Liver (tissue), 8 donors: ENCODE measurements at regions not wholly inside any gene's neighbourhood (a gene's known extent, or its start where the extent isn't known, plus 50 kb on each side); places are given as distances from the start of the nearest gene placed in this dataset.
"Not testable (repeated sequence)": the region's sequence is repeated elsewhere in the genome, so short reads cannot be mapped to it uniquely, and the experiment has no call there.

ENCODE experiments used
- DNase-seq: peaks from one replicate; pipeline ENCODE4 v3.0.0-alpha.2; 2017; ENCODE audit warnings: low spot score
- H3K27ac ChIP-seq, 2 donors: one replicate each; pipeline ENCODE4 v1.7.0; 2013; ENCODE audit warnings: inconsistent platforms in 2 of 2, low read length in 2 of 2, control low read depth in 1 of 2, low read depth in 1 of 2, mild to moderate bottlenecking in 1 of 2
- H3K27me3 ChIP-seq, 4 donors: one replicate each; pipeline versions ENCODE4 v1.6.1 to v1.7.0; 2013; ENCODE audit warnings: low read length in 3 of 4, inconsistent platforms in 1 of 4, mild to moderate bottlenecking in 1 of 4, moderate library complexity in 1 of 4; ENCODE audit not compliant: control insufficient read depth in 4 of 4, insufficient read depth in 4 of 4
- H3K36me3 ChIP-seq, 4 donors: one replicate each; pipeline versions ENCODE4 v1.6.1 to v1.7.0; 2013; ENCODE audit warnings: low read length in 3 of 4, mild to moderate bottlenecking in 3 of 4, low read depth in 1 of 4, moderate library complexity in 1 of 4; ENCODE audit not compliant: control insufficient read depth in 4 of 4, insufficient read depth in 3 of 4
- H3K4me1 ChIP-seq, 4 donors: one replicate each; pipeline versions ENCODE4 v1.6.1 to v1.7.0; 2013; ENCODE audit warnings: low read length in 3 of 4, mild to moderate bottlenecking in 3 of 4, moderate library complexity in 1 of 4; ENCODE audit not compliant: control insufficient read depth in 4 of 4, insufficient read depth in 4 of 4
- H3K4me3 ChIP-seq, 3 donors: one replicate each; pipeline versions ENCODE4 v1.6.1 to v1.7.0; 2013; ENCODE audit warnings: low read length in 3 of 3, control low read depth in 1 of 3, low read depth in 1 of 3, mild to moderate bottlenecking in 1 of 3
- H3K9ac ChIP-seq, 2 donors: one replicate each; pipeline ENCODE4 v1.7.0; 2013; ENCODE audit warnings: low read length in 2 of 2, mild to moderate bottlenecking in 2 of 2, moderate library complexity in 2 of 2, control low read depth in 1 of 2, low read depth in 1 of 2
- H3K9me3 ChIP-seq, 4 donors: one replicate each; pipeline versions ENCODE4 v1.6.1 to v1.7.0; 2013; ENCODE audit warnings: low read length in 3 of 4; ENCODE audit not compliant: control insufficient read depth in 4 of 4
- EGR1 ChIP-seq, 2 donors: IDR thresholded peaks; 2 replicates each; pipeline ENCODE4 v1.6.1; 2016 to 2018; ENCODE audit warnings: antibody characterized with exemption in 2 of 2, low read depth in 2 of 2
- FOXA1 ChIP-seq: IDR thresholded peaks from 2 replicates; pipeline ENCODE4 v1.6.1; 2016; ENCODE audit warnings: antibody characterized with exemption
- HNF4A ChIP-seq, 2 donors: conservative IDR thresholded peaks; 2 replicates each; pipeline ENCODE4 v1.6.1; 2016; ENCODE audit warnings: antibody characterized with exemption in 2 of 2, mild to moderate bottlenecking in 2 of 2
- JUND ChIP-seq, 2 donors: IDR thresholded peaks; 2 replicates each; pipeline ENCODE4 v1.6.1; 2016; ENCODE audit warnings: antibody characterized with exemption in 2 of 2
- SP1 ChIP-seq: IDR thresholded peaks from 2 replicates; pipeline ENCODE4 v1.6.1; 2018; ENCODE audit warnings: antibody characterized with exemption, mild to moderate bottlenecking
- TAF1 ChIP-seq: conservative IDR thresholded peaks from 2 replicates; pipeline ENCODE4 v1.6.1; 2016; ENCODE audit warnings: antibody characterized with exemption, mild to moderate bottlenecking
- YY1 ChIP-seq: IDR thresholded peaks from 2 replicates; pipeline ENCODE4 v1.6.1; 2016; ENCODE audit warnings: antibody characterized with exemption, mild to moderate bottlenecking
- WGBS: extraction: QIAGEN DNeasy Blood & Tissue Kit; methylation state at CpG from one replicate; pipeline ENCODE4 v1.1.7; 2013; 5-methylcytosine and 5-hydroxymethylcytosine counted together
- TF ChIP-seq, protein P1 (sequence below): IDR thresholded peaks from 2 replicates; pipeline ENCODE4 v1.6.1; 2016; ENCODE audit warnings: antibody characterized with exemption
- TF ChIP-seq, protein P2 (sequence below): fragments of 150-350 bp; IDR thresholded peaks from 2 replicates; pipeline ENCODE4 v1.5.1; 2017; ENCODE audit warnings: improper control_type of control experiment, low read depth, low read length; ENCODE audit not compliant: missing input control
- TF ChIP-seq, protein P3 (sequence below): IDR thresholded peaks from 2 replicates; pipeline ENCODE4 v1.6.1; 2016; ENCODE audit warnings: antibody characterized with exemption, mild to moderate bottlenecking
- TF ChIP-seq, protein P4 (sequence below): IDR thresholded peaks from 2 replicates; pipeline ENCODE4 v1.6.1; 2016; ENCODE audit warnings: antibody characterized with exemption
- donor health status: healthy.
- donor health status: healthy.
- donor health status: healthy.
- donor health status: healthy.
- donor health status: healthy.

DNA sequence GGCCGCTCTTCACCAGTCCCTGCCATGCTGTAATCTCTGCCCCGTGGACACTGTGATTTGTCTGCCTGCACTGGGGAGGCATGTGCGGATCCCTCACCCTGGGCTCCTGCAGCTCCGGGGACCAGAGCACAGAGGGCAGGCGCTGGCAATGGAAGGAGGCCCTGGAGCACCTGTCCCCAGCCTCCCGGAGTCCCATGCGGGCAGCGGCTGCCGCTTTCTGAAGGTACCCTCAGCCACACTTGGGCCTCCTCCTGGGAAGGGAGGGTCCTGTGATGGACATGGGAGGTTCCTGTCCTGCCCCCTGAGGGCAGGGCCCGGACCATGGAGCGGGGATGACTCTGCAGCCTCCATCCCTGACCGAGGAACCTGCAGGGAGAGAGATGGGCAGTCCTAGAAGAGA lies 297.4 kb upstream of the SFSWAP start:
- Histone ChIP-seq H3K36me3 (no peaks in the 10 kb centered on the region), H3K27me3 (peaks cover 0 to 2% (median 0%) of the 10 kb centered on the region in 4 donors), H3K4me3 (no peak overlapping the region), H3K9me3 (no peaks in the 10 kb centered on the region), H3K4me1 (no peaks in the 10 kb centered on the region), H3K9ac (no peak overlapping the region), H3K27ac (no peak overlapping the region)
- no peak for DNase-seq
- TF ChIP-seq JUND (IDR thresholded peaks at IDR 0.05) = no peak
- TF ChIP-seq, protein P1, sequence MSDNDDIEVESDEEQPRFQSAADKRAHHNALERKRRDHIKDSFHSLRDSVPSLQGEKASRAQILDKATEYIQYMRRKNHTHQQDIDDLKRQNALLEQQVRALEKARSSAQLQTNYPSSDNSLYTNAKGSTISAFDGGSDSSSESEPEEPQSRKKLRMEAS = no peak
- TF ChIP-seq EGR1 (IDR thresholded peaks at IDR 0.05; ENCODE audit: low read depth in 2 of 2) = no peak
- no peak for TF ChIP-seq YY1
- no peak for TF ChIP-seq SP1
- TF ChIP-seq FOXA1 = no peak
- TF ChIP-seq, protein P2, sequence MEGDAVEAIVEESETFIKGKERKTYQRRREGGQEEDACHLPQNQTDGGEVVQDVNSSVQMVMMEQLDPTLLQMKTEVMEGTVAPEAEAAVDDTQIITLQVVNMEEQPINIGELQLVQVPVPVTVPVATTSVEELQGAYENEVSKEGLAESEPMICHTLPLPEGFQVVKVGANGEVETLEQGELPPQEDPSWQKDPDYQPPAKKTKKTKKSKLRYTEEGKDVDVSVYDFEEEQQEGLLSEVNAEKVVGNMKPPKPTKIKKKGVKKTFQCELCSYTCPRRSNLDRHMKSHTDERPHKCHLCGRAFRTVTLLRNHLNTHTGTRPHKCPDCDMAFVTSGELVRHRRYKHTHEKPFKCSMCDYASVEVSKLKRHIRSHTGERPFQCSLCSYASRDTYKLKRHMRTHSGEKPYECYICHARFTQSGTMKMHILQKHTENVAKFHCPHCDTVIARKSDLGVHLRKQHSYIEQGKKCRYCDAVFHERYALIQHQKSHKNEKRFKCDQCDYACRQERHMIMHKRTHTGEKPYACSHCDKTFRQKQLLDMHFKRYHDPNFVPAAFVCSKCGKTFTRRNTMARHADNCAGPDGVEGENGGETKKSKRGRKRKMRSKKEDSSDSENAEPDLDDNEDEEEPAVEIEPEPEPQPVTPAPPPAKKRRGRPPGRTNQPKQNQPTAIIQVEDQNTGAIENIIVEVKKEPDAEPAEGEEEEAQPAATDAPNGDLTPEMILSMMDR = no peak
- no peak for TF ChIP-seq TAF1
- TF ChIP-seq, protein P3, sequence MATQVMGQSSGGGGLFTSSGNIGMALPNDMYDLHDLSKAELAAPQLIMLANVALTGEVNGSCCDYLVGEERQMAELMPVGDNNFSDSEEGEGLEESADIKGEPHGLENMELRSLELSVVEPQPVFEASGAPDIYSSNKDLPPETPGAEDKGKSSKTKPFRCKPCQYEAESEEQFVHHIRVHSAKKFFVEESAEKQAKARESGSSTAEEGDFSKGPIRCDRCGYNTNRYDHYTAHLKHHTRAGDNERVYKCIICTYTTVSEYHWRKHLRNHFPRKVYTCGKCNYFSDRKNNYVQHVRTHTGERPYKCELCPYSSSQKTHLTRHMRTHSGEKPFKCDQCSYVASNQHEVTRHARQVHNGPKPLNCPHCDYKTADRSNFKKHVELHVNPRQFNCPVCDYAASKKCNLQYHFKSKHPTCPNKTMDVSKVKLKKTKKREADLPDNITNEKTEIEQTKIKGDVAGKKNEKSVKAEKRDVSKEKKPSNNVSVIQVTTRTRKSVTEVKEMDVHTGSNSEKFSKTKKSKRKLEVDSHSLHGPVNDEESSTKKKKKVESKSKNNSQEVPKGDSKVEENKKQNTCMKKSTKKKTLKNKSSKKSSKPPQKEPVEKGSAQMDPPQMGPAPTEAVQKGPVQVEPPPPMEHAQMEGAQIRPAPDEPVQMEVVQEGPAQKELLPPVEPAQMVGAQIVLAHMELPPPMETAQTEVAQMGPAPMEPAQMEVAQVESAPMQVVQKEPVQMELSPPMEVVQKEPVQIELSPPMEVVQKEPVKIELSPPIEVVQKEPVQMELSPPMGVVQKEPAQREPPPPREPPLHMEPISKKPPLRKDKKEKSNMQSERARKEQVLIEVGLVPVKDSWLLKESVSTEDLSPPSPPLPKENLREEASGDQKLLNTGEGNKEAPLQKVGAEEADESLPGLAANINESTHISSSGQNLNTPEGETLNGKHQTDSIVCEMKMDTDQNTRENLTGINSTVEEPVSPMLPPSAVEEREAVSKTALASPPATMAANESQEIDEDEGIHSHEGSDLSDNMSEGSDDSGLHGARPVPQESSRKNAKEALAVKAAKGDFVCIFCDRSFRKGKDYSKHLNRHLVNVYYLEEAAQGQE = no peak
- 83% methylated on average over 12 of the region's 12 CpGs for WGBS

DNA sequence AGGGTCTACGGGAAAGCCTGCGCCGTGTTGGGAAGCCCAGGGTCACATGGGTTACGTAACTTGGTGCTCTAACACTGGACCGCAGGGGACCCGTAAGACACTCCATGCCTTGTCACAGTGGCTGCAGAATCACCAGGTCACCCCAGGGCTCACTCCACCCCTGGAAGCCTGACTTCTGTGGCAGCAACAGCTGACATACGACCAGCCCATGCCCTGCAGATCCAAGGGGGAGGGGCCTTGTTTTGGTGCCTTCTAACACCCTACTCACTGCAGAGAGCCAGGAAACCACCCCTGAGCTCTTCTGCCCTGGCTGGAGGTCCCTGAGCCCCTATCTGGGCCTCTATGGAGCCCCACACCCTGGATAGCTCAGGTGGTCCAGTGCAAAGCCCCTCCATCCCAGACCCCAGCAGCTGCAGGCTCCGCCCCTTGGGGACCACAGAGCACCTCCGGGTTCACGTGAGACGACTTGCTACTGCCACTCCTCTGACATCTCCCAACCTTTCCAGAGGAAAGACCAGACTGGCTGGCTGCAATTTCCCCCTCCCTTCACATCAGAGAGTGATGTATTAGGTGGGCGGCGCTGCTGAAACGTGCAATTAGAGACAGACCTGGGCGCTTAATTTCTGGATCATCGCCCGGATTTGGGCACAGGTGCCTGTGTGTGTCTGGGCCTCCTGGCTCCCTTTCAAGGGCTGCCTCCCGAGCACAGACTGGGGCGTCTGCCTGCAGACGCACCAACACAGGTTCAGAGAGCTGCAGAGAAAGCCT lies 296.6 kb upstream of the SFSWAP start:
- H3K4me1 ChIP-seq, H3K4me3 ChIP-seq, H3K27ac ChIP-seq, H3K9ac ChIP-seq, H3K36me3 ChIP-seq, DNase-seq, H3K9me3 ChIP-seq, H3K27me3 ChIP-seq: not testable (repeated sequence)
- 55% methylated on average over 12 of the region's 20 CpGs for WGBS

DNA sequence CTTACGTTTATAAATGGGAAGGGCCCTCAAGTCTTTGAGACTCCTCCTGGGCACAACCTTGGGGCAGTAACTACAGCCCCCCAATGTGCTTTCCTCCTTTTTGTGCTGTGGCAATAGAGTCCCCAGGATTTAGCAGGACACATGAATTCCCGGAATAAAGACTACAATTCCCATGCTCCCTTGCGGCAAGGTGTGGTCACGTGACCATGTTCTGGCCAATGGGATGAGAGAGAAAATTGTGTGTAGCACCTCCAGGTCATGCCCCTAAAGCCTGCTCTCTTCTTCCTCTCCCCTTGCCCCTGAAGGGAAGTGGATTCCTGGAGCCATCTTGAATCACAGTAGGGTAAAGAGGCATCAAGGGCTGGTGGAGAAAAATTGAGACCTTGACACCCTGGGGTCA lies 295.1 kb upstream of the SFSWAP start:
- Histone ChIP-seq H3K27ac (no peak overlapping the region), H3K27me3 (peaks cover 0 to 3% (median 0%) of the 10 kb centered on the region in 4 donors), H3K9ac (no peak overlapping the region), H3K9me3 (no peaks in the 10 kb centered on the region), H3K36me3 (no peaks in the 10 kb centered on the region), H3K4me1 (no peaks in the 10 kb centered on the region), H3K4me3 (no peak overlapping the region)
- DNase-seq = no peak
- 77% methylated on average over 4 of the region's 4 CpGs for WGBS
- TF ChIP-seq HNF4A (conservative IDR thresholded peaks at IDR 0.05) (no peak), SP1 (no peak), TAF1 (no peak)
- TF ChIP-seq, protein P4, sequence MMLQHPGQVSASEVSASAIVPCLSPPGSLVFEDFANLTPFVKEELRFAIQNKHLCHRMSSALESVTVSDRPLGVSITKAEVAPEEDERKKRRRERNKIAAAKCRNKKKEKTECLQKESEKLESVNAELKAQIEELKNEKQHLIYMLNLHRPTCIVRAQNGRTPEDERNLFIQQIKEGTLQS = no peak
